GM12878 (cell line): ENCODE measurements at regions not wholly inside any gene's neighbourhood (a gene's known extent, or its start where the extent isn't known, plus 50 kb on each side); places are given as distances from the start of the nearest gene placed in this dataset.

Experiments used
- ATAC-seq: fragments of 200-7000 bp; cut with Tn5 transposase; 3 replicates; pipeline ENCODE4 v1.9.1; 2020; ENCODE audit warnings: mild to moderate bottlenecking, moderate library complexity
- BruUV-seq: library from RNA; stranded (reverse); fragments of 400-500 nt; replicated peaks from 2 replicates; lab custom pipeline; 2021; lab: Mats Ljungman, UMichigan
- CTCF ChIA-PET: fragments of 300-600 bp; sonication (Branson Sonifier 250); formaldehyde crosslinking; extraction: SDS; loops from one replicate; lab custom pipeline; 2021; ENCODE audit warnings: inconsistent platforms; lab: Yijun Ruan, JAX
- POLR2A ChIA-PET: fragments of 350-600 bp; formaldehyde crosslinking; extraction: SDS; loops from one replicate; lab custom pipeline; 2021; ENCODE audit warnings: inconsistent platforms; lab: Charles Lee
- RAD21 ChIA-PET: fragments of 300-600 bp; sonication (Branson Sonifier 250); formaldehyde crosslinking; loops from one replicate; lab custom pipeline; 2023; ENCODE audit warnings: antibody characterized with exemption; ENCODE audit not compliant: unreplicated experiment; lab: Charles Lee
- SMC1A ChIA-PET: fragments of 300-600 bp; sonication (Branson Sonifier 250); formaldehyde crosslinking; loops from one replicate; lab custom pipeline; 2023; ENCODE audit not compliant: unreplicated experiment, uncharacterized antibody; lab: Charles Lee
- DNase-seq: peaks from one replicate; pipeline ENCODE4 v3.0.0-alpha.2; 2011; ENCODE audit warnings: low read depth, low spot score
- FAIRE-seq: peaks from 3 replicates; lab custom pipeline; 2011; peaks lifted over from hg19 to GRCh38; lab: Jason Lieb, UNC
- H2AFZ ChIP-seq: 2 replicates; pipeline ENCODE4 v1.6.0; 2011; ENCODE audit warnings: low read depth, low read length, control low read depth; ENCODE audit not compliant: control insufficient read depth
- H3K27ac ChIP-seq: 2 replicates; pipeline ENCODE4 v1.5.1; 2011; ENCODE audit warnings: control low read depth; ENCODE audit not compliant: control insufficient read depth, insufficient read depth
- H3K27me3 ChIP-seq, 2 experiments: replicated peaks in 1 of 2; 2 replicates each; pipeline versions ENCODE4 v1.6.0 to v1.6.1; 2011; ENCODE audit warnings: low read length in 1 of 2; ENCODE audit not compliant: control insufficient read depth in 2 of 2, insufficient read depth in 2 of 2
- H3K36me3 ChIP-seq, 2 experiments: 2 replicates each; pipeline ENCODE4 v1.5.1; 2011; ENCODE audit warnings: low read length in 1 of 2; ENCODE audit not compliant: control insufficient read depth in 2 of 2, insufficient read depth in 2 of 2
- H3K4me1 ChIP-seq: 2 replicates; pipeline ENCODE4 v1.6.1; 2011; ENCODE audit warnings: mild to moderate bottlenecking, low read length, moderate library complexity, mixed read lengths; ENCODE audit not compliant: control insufficient read depth, insufficient read depth
- H3K4me2 ChIP-seq: 2 replicates; pipeline ENCODE4 v1.6.0; 2011; ENCODE audit warnings: control low read depth; ENCODE audit not compliant: control insufficient read depth, insufficient read depth
- H3K4me3 ChIP-seq: fragments of 200-600 bp; sonication (generic); 2 replicates; pipeline ENCODE4 v1.5.1; 2016
- H3K79me2 ChIP-seq: 2 replicates; pipeline ENCODE4 v1.6.0; 2011; ENCODE audit warnings: low read length; ENCODE audit not compliant: control insufficient read depth, insufficient read depth
- H3K9ac ChIP-seq: 2 replicates; pipeline ENCODE4 v1.8.0; 2011; ENCODE audit warnings: low read length, control low read depth, mixed read lengths; ENCODE audit not compliant: control insufficient read depth, insufficient read depth
- H3K9me3 ChIP-seq: replicated peaks from 3 replicates; pipeline ENCODE4 v1.5.1; 2011; ENCODE audit warnings: mild to moderate bottlenecking, low read length; ENCODE audit not compliant: control insufficient read depth, insufficient read depth
- H4K20me1 ChIP-seq: 2 replicates; pipeline ENCODE4 v1.6.0; 2011; ENCODE audit not compliant: control insufficient read depth, insufficient read depth
- CHD4 ChIP-seq: fragments of 200-600 bp; sonication (generic); IDR thresholded peaks from 2 replicates; pipeline ENCODE4 v1.6.1; 2016; ENCODE audit warnings: mild to moderate bottlenecking
- CREM ChIP-seq: IDR thresholded peaks from 2 replicates; pipeline ENCODE4 v1.6.1; 2014; ENCODE audit warnings: antibody characterized with exemption, low read depth
- GABPA ChIP-seq: IDR thresholded peaks from 2 replicates; pipeline ENCODE4 v1.6.1; 2014; ENCODE audit warnings: antibody characterized with exemption, low read depth, mild to moderate bottlenecking, inconsistent platforms
- IKZF1 ChIP-seq: fragments of 450-650 bp; conservative IDR thresholded peaks from 2 replicates; pipeline ENCODE4 v1.6.1; 2017; ENCODE audit warnings: antibody characterized with exemption, mild to moderate bottlenecking
- IRF4 ChIP-seq: IDR thresholded peaks from 2 replicates; pipeline ENCODE4 v1.6.1; 2011; ENCODE audit warnings: low read depth, low read length
- MTA2 ChIP-seq: fragments of 450-650 bp; IDR thresholded peaks from 2 replicates; pipeline ENCODE4 v1.6.1; 2016; ENCODE audit warnings: low read depth, mild to moderate bottlenecking, moderate library complexity
- MTA3 ChIP-seq: IDR thresholded peaks from 2 replicates; pipeline ENCODE4 v1.6.1; 2012; ENCODE audit warnings: low read length, inconsistent platforms, borderline replicate concordance
- MXI1 ChIP-seq: fragments of 150-350 bp; IDR thresholded peaks from 2 replicates; pipeline ENCODE4 v1.6.1; 2011; ENCODE audit warnings: low read depth, mild to moderate bottlenecking, inconsistent platforms, low read length, improper control_type of control experiment
- PAX5 ChIP-seq: IDR thresholded peaks from 2 replicates; pipeline ENCODE4 v1.6.1; 2011; ENCODE audit warnings: low read depth, low read length, borderline replicate concordance
- PML ChIP-seq: IDR thresholded peaks from 2 replicates; pipeline ENCODE4 v1.6.1; 2012; ENCODE audit warnings: low read length, inconsistent platforms
- POLR2AphosphoS2 ChIP-seq: IDR thresholded peaks from 2 replicates; pipeline ENCODE4 v1.6.1; 2011; ENCODE audit warnings: low read depth, mild to moderate bottlenecking, low read length, improper control_type of control experiment, moderate library complexity
- RAD21 ChIP-seq: IDR thresholded peaks from 2 replicates; pipeline ENCODE4 v1.6.1; 2011; ENCODE audit warnings: mild to moderate bottlenecking, low read depth, low read length, moderate library complexity; ENCODE audit not compliant: insufficient read depth
- ZNF207 ChIP-seq: fragments of 450-650 bp; IDR thresholded peaks from 2 replicates; pipeline ENCODE4 v1.6.1; 2014; ENCODE audit warnings: antibody characterized with exemption, mild to moderate bottlenecking, borderline replicate concordance
- WGBS: methylation state at CpG from one replicate; pipeline ENCODE4 v1.1.6; 2016; ENCODE audit warnings: low lambda C conversion rate; ENCODE audit not compliant: insufficient replicate concordance, insufficient coverage; ENCODE audit errors: missing lambda C conversion rate; 5-methylcytosine and 5-hydroxymethylcytosine counted together
- in situ Hi-C: fragments of 300-500 bp; cut with MboI; formaldehyde crosslinking; loops from 9 replicates; pipeline ENCODE4 v1.14.3; 2018; ENCODE audit warnings: mixed read lengths
- intact Hi-C: fragments of 100-400 bp; cut with micrococcal nuclease; formaldehyde crosslinking; loops from one replicate; pipeline ENCODE4 v1.14.2; 2022; ENCODE audit not compliant: unreplicated experiment
- TF ChIP-seq, protein P1 (sequence below): fragments of 150-350 bp; IDR thresholded peaks from 2 replicates; pipeline ENCODE4 v1.6.1; 2016; ENCODE audit warnings: low read depth, low read length
- TF ChIP-seq, protein P2 (sequence below): fragments of 450-650 bp; formaldehyde crosslinking; IDR thresholded peaks from 2 replicates; pipeline ENCODE4 v1.5.0; 2022; ENCODE audit warnings: mild to moderate bottlenecking, missing genetic modification characterization
- TF ChIP-seq, protein P3 (sequence below): fragments of 450-650 bp; IDR thresholded peaks from 2 replicates; pipeline ENCODE4 v1.6.1; 2016; ENCODE audit warnings: mild to moderate bottlenecking

GRCh38 chr21:25396135-25396711 is 211.1 kb downstream of the MRPL39 start:
- WGBS: 4% methylated on average over 8 of the region's 8 CpGs
- Histone ChIP-seq H3K36me3 (peaks cover 0 to 2% of the 10 kb centered on the region in 2 experiments; a peak in 2 of 4 replicates), H3K4me1 (peaks cover 20% of the 10 kb centered on the region), H3K79me2 (peaks cover 31% of the 10 kb centered on the region), H2AFZ (peak overlapping the region; percentile 72), H3K27ac (peak overlapping the region; percentile 92), H3K4me2 (peak overlapping the region; percentile 97), H3K27me3 (no peaks in the 10 kb centered on the region), H3K9me3 (peaks cover 15% of the 10 kb centered on the region; the same call in 2 of the 3 replicates), H3K4me3 (peak overlapping the region; percentile 54), H4K20me1 (no peaks in the 10 kb centered on the region), H3K9ac (peak overlapping the region; percentile 69)
- ChIA-PET CTCF (interaction anchor here (2.8 kb wide), 1 partner anchor 10 kb away, joined by 21 read pairs; no protein-coding TSS in a partner anchor), RAD21 (interaction anchor here (0.6 to 1.9 kb wide), 8 partner anchors 10 to 114 kb away, joined by 3 to 7 read pairs (median 4); no protein-coding TSS in a partner anchor), SMC1A (interaction anchor here (0.7 to 4.5 kb wide), 13 partner anchors 10 to 177 kb away, joined by 3 to 25 read pairs (median 3); no protein-coding TSS in a partner anchor), POLR2A (interaction anchor here (2.2 kb wide), 1 partner anchor 23 kb away, joined by 5 read pairs; no protein-coding TSS in a partner anchor)
- peak; percentile 95 for FAIRE-seq
- TSS peak; percentile 24 for BruUV-seq
- in situ Hi-C loops: no loop called here
- intact Hi-C loops: loop anchor here (1.0 to 5.0 kb wide), 3 partner anchors 25 to 341 kb away; no protein-coding TSS in a partner anchor
- peak; percentile 91 for ATAC-seq
- peak; percentile 88 for DNase-seq
- no peak for TF ChIP-seq CHD4
- TF ChIP-seq MTA2: peak; percentile 84
- no peak for TF ChIP-seq RAD21
- TF ChIP-seq ZNF207: peak; percentile 74; the same call in 1 of the 2 replicates
- TF ChIP-seq GABPA: peak; percentile 22; the same call in 1 of the 2 replicates
- peak; percentile 74; the same call in 1 of the 2 replicates for TF ChIP-seq PAX5
- TF ChIP-seq IRF4: peak; percentile 83
- no peak for TF ChIP-seq MXI1
- TF ChIP-seq, protein P1, sequence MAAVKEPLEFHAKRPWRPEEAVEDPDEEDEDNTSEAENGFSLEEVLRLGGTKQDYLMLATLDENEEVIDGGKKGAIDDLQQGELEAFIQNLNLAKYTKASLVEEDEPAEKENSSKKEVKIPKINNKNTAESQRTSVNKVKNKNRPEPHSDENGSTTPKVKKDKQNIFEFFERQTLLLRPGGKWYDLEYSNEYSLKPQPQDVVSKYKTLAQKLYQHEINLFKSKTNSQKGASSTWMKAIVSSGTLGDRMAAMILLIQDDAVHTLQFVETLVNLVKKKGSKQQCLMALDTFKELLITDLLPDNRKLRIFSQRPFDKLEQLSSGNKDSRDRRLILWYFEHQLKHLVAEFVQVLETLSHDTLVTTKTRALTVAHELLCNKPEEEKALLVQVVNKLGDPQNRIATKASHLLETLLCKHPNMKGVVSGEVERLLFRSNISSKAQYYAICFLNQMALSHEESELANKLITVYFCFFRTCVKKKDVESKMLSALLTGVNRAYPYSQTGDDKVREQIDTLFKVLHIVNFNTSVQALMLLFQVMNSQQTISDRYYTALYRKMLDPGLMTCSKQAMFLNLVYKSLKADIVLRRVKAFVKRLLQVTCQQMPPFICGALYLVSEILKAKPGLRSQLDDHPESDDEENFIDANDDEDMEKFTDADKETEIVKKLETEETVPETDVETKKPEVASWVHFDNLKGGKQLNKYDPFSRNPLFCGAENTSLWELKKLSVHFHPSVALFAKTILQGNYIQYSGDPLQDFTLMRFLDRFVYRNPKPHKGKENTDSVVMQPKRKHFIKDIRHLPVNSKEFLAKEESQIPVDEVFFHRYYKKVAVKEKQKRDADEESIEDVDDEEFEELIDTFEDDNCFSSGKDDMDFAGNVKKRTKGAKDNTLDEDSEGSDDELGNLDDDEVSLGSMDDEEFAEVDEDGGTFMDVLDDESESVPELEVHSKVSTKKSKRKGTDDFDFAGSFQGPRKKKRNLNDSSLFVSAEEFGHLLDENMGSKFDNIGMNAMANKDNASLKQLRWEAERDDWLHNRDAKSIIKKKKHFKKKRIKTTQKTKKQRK: no peak
- peak; percentile 83 for TF ChIP-seq CREM
- TF ChIP-seq, protein P2, sequence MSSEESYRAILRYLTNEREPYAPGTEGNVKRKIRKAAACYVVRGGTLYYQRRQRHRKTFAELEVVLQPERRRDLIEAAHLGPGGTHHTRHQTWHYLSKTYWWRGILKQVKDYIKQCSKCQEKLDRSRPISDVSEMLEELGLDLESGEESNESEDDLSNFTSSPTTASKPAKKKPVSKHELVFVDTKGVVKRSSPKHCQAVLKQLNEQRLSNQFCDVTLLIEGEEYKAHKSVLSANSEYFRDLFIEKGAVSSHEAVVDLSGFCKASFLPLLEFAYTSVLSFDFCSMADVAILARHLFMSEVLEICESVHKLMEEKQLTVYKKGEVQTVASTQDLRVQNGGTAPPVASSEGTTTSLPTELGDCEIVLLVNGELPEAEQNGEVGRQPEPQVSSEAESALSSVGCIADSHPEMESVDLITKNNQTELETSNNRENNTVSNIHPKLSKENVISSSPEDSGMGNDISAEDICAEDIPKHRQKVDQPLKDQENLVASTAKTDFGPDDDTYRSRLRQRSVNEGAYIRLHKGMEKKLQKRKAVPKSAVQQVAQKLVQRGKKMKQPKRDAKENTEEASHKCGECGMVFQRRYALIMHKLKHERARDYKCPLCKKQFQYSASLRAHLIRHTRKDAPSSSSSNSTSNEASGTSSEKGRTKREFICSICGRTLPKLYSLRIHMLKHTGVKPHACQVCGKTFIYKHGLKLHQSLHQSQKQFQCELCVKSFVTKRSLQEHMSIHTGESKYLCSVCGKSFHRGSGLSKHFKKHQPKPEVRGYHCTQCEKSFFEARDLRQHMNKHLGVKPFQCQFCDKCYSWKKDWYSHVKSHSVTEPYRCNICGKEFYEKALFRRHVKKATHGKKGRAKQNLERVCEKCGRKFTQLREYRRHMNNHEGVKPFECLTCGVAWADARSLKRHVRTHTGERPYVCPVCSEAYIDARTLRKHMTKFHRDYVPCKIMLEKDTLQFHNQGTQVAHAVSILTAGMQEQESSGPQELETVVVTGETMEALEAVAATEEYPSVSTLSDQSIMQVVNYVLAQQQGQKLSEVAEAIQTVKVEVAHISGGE (CRISPR knock-in tag): no peak
- TF ChIP-seq, protein P3, sequence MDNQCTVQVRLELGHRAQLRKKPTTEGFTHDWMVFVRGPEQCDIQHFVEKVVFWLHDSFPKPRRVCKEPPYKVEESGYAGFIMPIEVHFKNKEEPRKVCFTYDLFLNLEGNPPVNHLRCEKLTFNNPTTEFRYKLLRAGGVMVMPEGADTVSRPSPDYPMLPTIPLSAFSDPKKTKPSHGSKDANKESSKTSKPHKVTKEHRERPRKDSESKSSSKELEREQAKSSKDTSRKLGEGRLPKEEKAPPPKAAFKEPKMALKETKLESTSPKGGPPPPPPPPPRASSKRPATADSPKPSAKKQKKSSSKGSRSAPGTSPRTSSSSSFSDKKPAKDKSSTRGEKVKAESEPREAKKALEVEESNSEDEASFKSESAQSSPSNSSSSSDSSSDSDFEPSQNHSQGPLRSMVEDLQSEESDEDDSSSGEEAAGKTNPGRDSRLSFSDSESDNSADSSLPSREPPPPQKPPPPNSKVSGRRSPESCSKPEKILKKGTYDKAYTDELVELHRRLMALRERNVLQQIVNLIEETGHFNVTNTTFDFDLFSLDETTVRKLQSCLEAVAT: 0 out of 2 replicates have a peak, but pooled peaks have one; percentile 31
- peak; percentile 95 for TF ChIP-seq IKZF1
- TF ChIP-seq POLR2AphosphoS2: no peak
- peak; percentile 65; the same call in 1 of the 2 replicates for TF ChIP-seq PML
- peak; percentile 80; the same call in 1 of the 2 replicates for TF ChIP-seq MTA3
